ENCODE measurements at regions not wholly inside any gene's neighbourhood (a gene's known extent, or its start where the extent isn't known, plus 50 kb on each side); places are given as distances from the start of the nearest gene placed in this dataset.

DNA sequence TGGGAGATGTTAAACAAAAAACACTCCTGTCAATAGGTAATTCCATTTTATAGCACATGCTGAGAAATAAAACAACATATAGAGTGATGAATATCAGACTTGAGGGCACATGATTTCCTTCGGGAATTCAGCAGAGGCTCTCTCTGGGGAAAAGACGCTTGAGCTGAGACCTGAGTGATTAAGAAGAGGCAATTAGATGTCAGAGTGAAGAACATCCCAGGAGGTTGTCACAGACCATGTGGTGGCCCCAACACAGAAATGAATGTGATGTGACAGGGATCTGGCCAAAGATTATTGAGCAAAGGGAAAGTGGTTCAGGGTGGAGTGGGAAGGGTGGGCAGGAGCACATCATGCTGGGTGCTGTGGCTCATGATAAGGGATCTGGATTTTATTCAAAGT is 254.7 kb downstream of the RAD51AP2 start:
- TF ChIP-seq, protein P1, sequence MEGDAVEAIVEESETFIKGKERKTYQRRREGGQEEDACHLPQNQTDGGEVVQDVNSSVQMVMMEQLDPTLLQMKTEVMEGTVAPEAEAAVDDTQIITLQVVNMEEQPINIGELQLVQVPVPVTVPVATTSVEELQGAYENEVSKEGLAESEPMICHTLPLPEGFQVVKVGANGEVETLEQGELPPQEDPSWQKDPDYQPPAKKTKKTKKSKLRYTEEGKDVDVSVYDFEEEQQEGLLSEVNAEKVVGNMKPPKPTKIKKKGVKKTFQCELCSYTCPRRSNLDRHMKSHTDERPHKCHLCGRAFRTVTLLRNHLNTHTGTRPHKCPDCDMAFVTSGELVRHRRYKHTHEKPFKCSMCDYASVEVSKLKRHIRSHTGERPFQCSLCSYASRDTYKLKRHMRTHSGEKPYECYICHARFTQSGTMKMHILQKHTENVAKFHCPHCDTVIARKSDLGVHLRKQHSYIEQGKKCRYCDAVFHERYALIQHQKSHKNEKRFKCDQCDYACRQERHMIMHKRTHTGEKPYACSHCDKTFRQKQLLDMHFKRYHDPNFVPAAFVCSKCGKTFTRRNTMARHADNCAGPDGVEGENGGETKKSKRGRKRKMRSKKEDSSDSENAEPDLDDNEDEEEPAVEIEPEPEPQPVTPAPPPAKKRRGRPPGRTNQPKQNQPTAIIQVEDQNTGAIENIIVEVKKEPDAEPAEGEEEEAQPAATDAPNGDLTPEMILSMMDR (IDR thresholded peaks at IDR 0.05; ENCODE audit: borderline replicate concordance, insufficient read depth, low read depth, low read length): no peak

GRCh38 chr2:17262854-17263569 is 255.2 kb downstream of the RAD51AP2 start:
- TF ChIP-seq, protein P1 (IDR thresholded peaks at IDR 0.05; ENCODE audit: borderline replicate concordance, insufficient read depth, low read depth, low read length): no peak
- no peak overlapping the region for H3K4me3 ChIP-seq (ENCODE audit: low read depth, low read length)

More for the DNA sequence above, 254.7 kb downstream of the RAD51AP2 start:
- no peak overlapping the region for H3K4me3 ChIP-seq (ENCODE audit: low read depth, low read length)

DNA sequence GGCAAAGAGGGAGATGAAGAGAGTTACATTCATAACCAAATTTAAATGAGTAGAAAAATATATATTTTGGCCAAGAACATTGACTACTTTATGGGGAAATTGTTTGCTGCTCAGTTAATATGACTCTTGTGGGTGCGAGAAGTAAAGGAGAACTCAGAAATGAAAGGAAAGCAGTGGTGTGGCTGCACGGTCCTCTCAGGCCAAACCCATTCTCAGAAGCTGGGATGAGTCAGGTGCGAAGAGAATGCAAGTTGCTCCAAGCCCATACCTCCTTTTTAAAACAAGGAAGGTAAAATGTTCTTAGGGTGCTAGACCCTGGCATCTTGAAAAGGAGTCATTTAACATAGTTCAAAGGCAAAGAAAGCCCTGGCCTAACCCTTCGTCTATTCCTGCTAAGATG is 258.6 kb downstream of the RAD51AP2 start:
- TF ChIP-seq, protein P1 (IDR thresholded peaks at IDR 0.05; ENCODE audit: borderline replicate concordance, insufficient read depth, low read depth, low read length): no peak

DNA sequence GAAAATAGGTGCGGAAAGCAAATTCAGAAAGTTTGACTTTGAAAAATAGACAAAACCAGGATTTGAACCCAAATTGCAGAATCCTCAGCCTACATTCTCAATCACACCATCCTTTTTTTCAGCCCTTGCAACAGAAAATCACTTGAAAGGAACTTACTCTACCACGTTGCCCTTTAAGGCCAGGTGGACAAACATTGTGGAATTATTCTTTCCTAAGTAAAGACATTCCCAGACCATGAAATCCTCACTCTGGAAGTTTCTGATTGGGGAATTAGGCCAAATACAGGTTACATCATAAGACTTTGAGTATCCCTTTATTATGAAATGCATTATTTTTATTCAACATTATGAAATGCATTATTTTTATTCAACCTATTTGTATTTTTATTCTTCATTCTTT is 259.4 kb downstream of the RAD51AP2 start:
- TF ChIP-seq, protein P1 (IDR thresholded peaks at IDR 0.05; ENCODE audit: borderline replicate concordance, insufficient read depth, low read depth, low read length): no peak

More for the DNA sequence above, 258.6 kb downstream of the RAD51AP2 start:
- no peak overlapping the region for H3K4me3 ChIP-seq (ENCODE audit: low read depth, low read length)

GRCh38 chr2:17257189-17257909 is 260.9 kb downstream of the RAD51AP2 start:
- TF ChIP-seq, protein P1 (IDR thresholded peaks at IDR 0.05; ENCODE audit: borderline replicate concordance, insufficient read depth, low read depth, low read length): no peak
- H3K4me3 ChIP-seq (ENCODE audit: low read depth, low read length): no peak overlapping the region

More for the DNA sequence above, 259.4 kb downstream of the RAD51AP2 start:
- no peak overlapping the region for H3K4me3 ChIP-seq (ENCODE audit: low read depth, low read length)

- H3K4me3 ChIP-seq (ENCODE audit: low read depth, low read length): no peak overlapping the region
- TF ChIP-seq, protein P1 (IDR thresholded peaks at IDR 0.05; ENCODE audit: borderline replicate concordance, insufficient read depth, low read depth, low read length): no peak
These were observed 263.2 kb downstream of the RAD51AP2 start for GRCh38 chr2:17255071-17255470.
